GM19239 (cell line): ENCODE measurements at regions not wholly inside any gene's neighbourhood (a gene's known extent, or its start where the extent isn't known, plus 50 kb on each side); places are given as distances from the start of the nearest gene placed in this dataset.

Source experiments
- DNase-seq: peaks from one replicate; pipeline ENCODE4 v3.0.0; 2011; ENCODE audit warnings: low spot score; ENCODE audit not compliant: insufficient read length
- FAIRE-seq: peaks from 2 replicates; lab custom pipeline; 2011; peaks lifted over from hg19 to GRCh38; lab: Jason Lieb, UNC

- DNase-seq (no peak), FAIRE-seq (no peak)
Observed at GRCh38 chr4:92099861-92100260, 203.9 kb upstream of the GRID2 start.

- DNase-seq (no peak), FAIRE-seq (no peak)
Observed at GRCh38 chr4:92100975-92101374, 202.8 kb upstream of the GRID2 start.

- no peak for FAIRE-seq
Observed at GRCh38 chr4:92101737-92102172, 202.0 kb upstream of the GRID2 start.

GRCh38 chr4:92104506-92104905 lies 199.3 kb upstream of the GRID2 start:
- FAIRE-seq (no peak), DNase-seq (no peak)

More at GRCh38 chr4:92101737-92102172, 202.0 kb upstream of the GRID2 start:
- no peak for DNase-seq

- FAIRE-seq (no peak), DNase-seq (no peak)
Observed at GRCh38 chr4:92106816-92107215, 196.9 kb upstream of the GRID2 start.

GRCh38 chr4:92111493-92111892 lies 192.3 kb upstream of the GRID2 start:
- DNase-seq (no peak), FAIRE-seq (no peak)

GRCh38 chr4:92112805-92113204 lies 191.0 kb upstream of the GRID2 start:
- DNase-seq (no peak), FAIRE-seq (no peak)

GRCh38 chr4:92120810-92121498 lies 182.8 kb upstream of the GRID2 start:
- DNase-seq: no peak

GRCh38 chr4:92122911-92123310 lies 180.9 kb upstream of the GRID2 start:
- FAIRE-seq (no peak), DNase-seq (no peak)

More at GRCh38 chr4:92120810-92121498, 182.8 kb upstream of the GRID2 start:
- no peak for FAIRE-seq

GRCh38 chr4:92128676-92129075 lies 175.1 kb upstream of the GRID2 start:
- FAIRE-seq (no peak), DNase-seq (no peak)

- DNase-seq (no peak), FAIRE-seq (no peak)
Observed at GRCh38 chr4:92129408-92129994, 174.3 kb upstream of the GRID2 start.

- FAIRE-seq (no peak), DNase-seq (no peak)
Observed at GRCh38 chr4:92136434-92136833, 167.3 kb upstream of the GRID2 start.

- DNase-seq (no peak), FAIRE-seq (no peak)
Observed at GRCh38 chr4:92163348-92163747, 140.4 kb upstream of the GRID2 start.

GRCh38 chr4:92170340-92170739 lies 133.4 kb upstream of the GRID2 start:
- no peak for DNase-seq
- no peak for FAIRE-seq

GRCh38 chr4:92172203-92172602 lies 131.6 kb upstream of the GRID2 start:
- no peak for DNase-seq
- FAIRE-seq: no peak

- DNase-seq (no peak), FAIRE-seq (no peak)
Observed at GRCh38 chr4:92175250-92175649, 128.5 kb upstream of the GRID2 start.

GRCh38 chr4:92182006-92182735 lies 121.6 kb upstream of the GRID2 start:
- DNase-seq: no peak
- no peak for FAIRE-seq

- DNase-seq (no peak), FAIRE-seq (no peak)
Observed at GRCh38 chr4:92182736-92183407, 120.9 kb upstream of the GRID2 start.

GRCh38 chr4:92183825-92184224 lies 119.9 kb upstream of the GRID2 start:
- FAIRE-seq (no peak), DNase-seq (no peak)

GRCh38 chr4:92184566-92184965 lies 119.2 kb upstream of the GRID2 start:
- FAIRE-seq: no peak
- no peak for DNase-seq

GRCh38 chr4:92186239-92186638 lies 117.5 kb upstream of the GRID2 start:
- DNase-seq (no peak), FAIRE-seq (no peak)
